ENCODE measurements at regions not wholly inside any gene's neighbourhood (a gene's known extent, or its start where the extent isn't known, plus 50 kb on each side); places are given as distances from the start of the nearest gene placed in this dataset.

DNA sequence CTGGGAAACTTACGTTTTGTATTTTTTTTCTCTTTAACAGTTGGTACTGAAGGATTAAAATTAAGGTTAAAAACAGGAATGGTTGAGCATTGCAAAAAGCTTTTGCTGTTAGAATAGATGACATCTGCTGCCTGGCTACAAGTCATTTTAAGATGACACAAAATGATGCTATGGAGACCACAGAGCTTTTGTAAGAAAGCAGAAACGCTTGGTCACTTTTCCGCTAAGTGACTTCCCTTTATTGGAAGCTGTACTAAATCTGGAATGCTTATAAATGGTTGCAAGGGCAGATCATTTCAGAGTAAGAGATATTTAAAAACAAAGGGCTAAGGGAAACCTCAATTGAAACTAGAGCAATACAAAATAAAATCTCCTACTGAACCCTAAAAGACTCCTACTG lies 544.0 kb downstream of the STK39 start:
- Histone ChIP-seq H3K9ac (ENCODE audit: low read length) (no peak overlapping the region), H3K79me2 (replicated peaks; ENCODE audit: insufficient read depth, low read length) (no peaks in the 10 kb centered on the region), H3K4me2 (ENCODE audit: low read length) (no peak overlapping the region), H3K4me3 (ENCODE audit: low read length) (no peak overlapping the region), H3K9me2 (ENCODE audit: insufficient read depth, low read length) (no peaks in the 10 kb centered on the region), H3K9me3 (ENCODE audit: low read length) (no peaks in the 10 kb centered on the region), H4K20me1 (ENCODE audit: insufficient read depth) (no peaks in the 10 kb centered on the region), H3F3A (ENCODE audit: insufficient read depth, low read length, poor library complexity, severe bottlenecking) (no peaks in the 10 kb centered on the region), H2AFZ (ENCODE audit: low read depth, low read length) (no peak overlapping the region), H3K27me3 (ENCODE audit: insufficient read depth, low read depth, low read length) (no peaks in the 10 kb centered on the region), H3K36me3 (ENCODE audit: insufficient read depth, low read length) (no peaks in the 10 kb centered on the region), H3K27ac (ENCODE audit: low read length) (no peak overlapping the region)
- no peak for TF ChIP-seq MXI1 (conservative IDR thresholded peaks at IDR 0.05; ENCODE audit: poor library complexity, severe bottlenecking)
- no peak for TF ChIP-seq POLR2AphosphoS5 (IDR thresholded peaks at IDR 0.05)
- no peak for TF ChIP-seq EP300 (conservative IDR thresholded peaks at IDR 0.05; ENCODE audit: poor library complexity, severe bottlenecking)
- no peak for TF ChIP-seq RAD21 (conservative IDR thresholded peaks at IDR 0.05)
- TF ChIP-seq, protein P1, sequence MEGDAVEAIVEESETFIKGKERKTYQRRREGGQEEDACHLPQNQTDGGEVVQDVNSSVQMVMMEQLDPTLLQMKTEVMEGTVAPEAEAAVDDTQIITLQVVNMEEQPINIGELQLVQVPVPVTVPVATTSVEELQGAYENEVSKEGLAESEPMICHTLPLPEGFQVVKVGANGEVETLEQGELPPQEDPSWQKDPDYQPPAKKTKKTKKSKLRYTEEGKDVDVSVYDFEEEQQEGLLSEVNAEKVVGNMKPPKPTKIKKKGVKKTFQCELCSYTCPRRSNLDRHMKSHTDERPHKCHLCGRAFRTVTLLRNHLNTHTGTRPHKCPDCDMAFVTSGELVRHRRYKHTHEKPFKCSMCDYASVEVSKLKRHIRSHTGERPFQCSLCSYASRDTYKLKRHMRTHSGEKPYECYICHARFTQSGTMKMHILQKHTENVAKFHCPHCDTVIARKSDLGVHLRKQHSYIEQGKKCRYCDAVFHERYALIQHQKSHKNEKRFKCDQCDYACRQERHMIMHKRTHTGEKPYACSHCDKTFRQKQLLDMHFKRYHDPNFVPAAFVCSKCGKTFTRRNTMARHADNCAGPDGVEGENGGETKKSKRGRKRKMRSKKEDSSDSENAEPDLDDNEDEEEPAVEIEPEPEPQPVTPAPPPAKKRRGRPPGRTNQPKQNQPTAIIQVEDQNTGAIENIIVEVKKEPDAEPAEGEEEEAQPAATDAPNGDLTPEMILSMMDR (IDR thresholded peaks at IDR 0.05; ENCODE audit: poor library complexity, severe bottlenecking) = no peak
- TF ChIP-seq TAF1 (IDR thresholded peaks at IDR 0.05; ENCODE audit: low read depth) = no peak
- TF ChIP-seq, protein P2, sequence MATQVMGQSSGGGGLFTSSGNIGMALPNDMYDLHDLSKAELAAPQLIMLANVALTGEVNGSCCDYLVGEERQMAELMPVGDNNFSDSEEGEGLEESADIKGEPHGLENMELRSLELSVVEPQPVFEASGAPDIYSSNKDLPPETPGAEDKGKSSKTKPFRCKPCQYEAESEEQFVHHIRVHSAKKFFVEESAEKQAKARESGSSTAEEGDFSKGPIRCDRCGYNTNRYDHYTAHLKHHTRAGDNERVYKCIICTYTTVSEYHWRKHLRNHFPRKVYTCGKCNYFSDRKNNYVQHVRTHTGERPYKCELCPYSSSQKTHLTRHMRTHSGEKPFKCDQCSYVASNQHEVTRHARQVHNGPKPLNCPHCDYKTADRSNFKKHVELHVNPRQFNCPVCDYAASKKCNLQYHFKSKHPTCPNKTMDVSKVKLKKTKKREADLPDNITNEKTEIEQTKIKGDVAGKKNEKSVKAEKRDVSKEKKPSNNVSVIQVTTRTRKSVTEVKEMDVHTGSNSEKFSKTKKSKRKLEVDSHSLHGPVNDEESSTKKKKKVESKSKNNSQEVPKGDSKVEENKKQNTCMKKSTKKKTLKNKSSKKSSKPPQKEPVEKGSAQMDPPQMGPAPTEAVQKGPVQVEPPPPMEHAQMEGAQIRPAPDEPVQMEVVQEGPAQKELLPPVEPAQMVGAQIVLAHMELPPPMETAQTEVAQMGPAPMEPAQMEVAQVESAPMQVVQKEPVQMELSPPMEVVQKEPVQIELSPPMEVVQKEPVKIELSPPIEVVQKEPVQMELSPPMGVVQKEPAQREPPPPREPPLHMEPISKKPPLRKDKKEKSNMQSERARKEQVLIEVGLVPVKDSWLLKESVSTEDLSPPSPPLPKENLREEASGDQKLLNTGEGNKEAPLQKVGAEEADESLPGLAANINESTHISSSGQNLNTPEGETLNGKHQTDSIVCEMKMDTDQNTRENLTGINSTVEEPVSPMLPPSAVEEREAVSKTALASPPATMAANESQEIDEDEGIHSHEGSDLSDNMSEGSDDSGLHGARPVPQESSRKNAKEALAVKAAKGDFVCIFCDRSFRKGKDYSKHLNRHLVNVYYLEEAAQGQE (IDR thresholded peaks at IDR 0.05; ENCODE audit: borderline replicate concordance) = no peak
- no peak for TF ChIP-seq EZH2 (IDR thresholded peaks at IDR 0.05; ENCODE audit: borderline replicate concordance, insufficient read depth, low read length, poor library complexity, severe bottlenecking)
- no peak for TF ChIP-seq SMC3 (conservative IDR thresholded peaks at IDR 0.05; ENCODE audit: poor library complexity)

DNA sequence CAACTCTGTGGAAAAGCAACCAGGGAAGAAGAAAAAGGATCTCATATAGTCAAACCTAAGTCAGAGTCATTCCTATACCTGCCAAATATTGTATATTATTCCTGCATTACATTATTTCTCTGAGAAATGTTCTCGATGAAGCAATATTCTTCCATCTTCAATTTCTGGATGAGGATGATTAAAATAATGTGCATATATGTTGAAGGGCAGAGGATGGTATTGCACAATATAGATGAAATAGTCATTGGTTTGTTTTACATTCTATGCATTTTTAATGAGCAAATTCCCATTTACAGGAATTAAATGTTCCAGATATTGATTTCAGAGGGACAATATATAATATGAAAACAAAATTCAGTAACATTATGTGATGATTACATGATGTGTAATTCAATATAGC lies 545.2 kb downstream of the STK39 start:
- Histone ChIP-seq H3K9ac (ENCODE audit: low read length) (no peak overlapping the region), H3F3A (ENCODE audit: insufficient read depth, low read length, poor library complexity, severe bottlenecking) (no peaks in the 10 kb centered on the region), H3K27me3 (ENCODE audit: insufficient read depth, low read depth, low read length) (no peaks in the 10 kb centered on the region), H3K4me3 (ENCODE audit: low read length) (no peak overlapping the region), H3K27ac (ENCODE audit: low read length) (no peak overlapping the region), H4K20me1 (ENCODE audit: insufficient read depth) (no peaks in the 10 kb centered on the region), H2AFZ (ENCODE audit: low read depth, low read length) (no peak overlapping the region), H3K9me3 (ENCODE audit: low read length) (no peaks in the 10 kb centered on the region), H3K36me3 (ENCODE audit: insufficient read depth, low read length) (no peaks in the 10 kb centered on the region), H3K9me2 (ENCODE audit: insufficient read depth, low read length) (no peaks in the 10 kb centered on the region), H3K79me2 (replicated peaks; ENCODE audit: insufficient read depth, low read length) (no peaks in the 10 kb centered on the region), H3K4me2 (ENCODE audit: low read length) (no peak overlapping the region)
- TF ChIP-seq SMC3 (conservative IDR thresholded peaks at IDR 0.05; ENCODE audit: poor library complexity) = no peak
- TF ChIP-seq EP300 (conservative IDR thresholded peaks at IDR 0.05; ENCODE audit: poor library complexity, severe bottlenecking) = no peak
- TF ChIP-seq, protein P2 (IDR thresholded peaks at IDR 0.05; ENCODE audit: borderline replicate concordance) = no peak
- no peak for TF ChIP-seq EZH2 (IDR thresholded peaks at IDR 0.05; ENCODE audit: borderline replicate concordance, insufficient read depth, low read length, poor library complexity, severe bottlenecking)
- TF ChIP-seq POLR2AphosphoS5 (IDR thresholded peaks at IDR 0.05) = no peak
- TF ChIP-seq, protein P1 (IDR thresholded peaks at IDR 0.05; ENCODE audit: poor library complexity, severe bottlenecking) = no peak
- no peak for TF ChIP-seq RAD21 (conservative IDR thresholded peaks at IDR 0.05)
- no peak for TF ChIP-seq TAF1 (IDR thresholded peaks at IDR 0.05; ENCODE audit: low read depth)
- no peak for TF ChIP-seq MXI1 (conservative IDR thresholded peaks at IDR 0.05; ENCODE audit: poor library complexity, severe bottlenecking)

Data from neural cell (in vitro differentiated cells).